HG02885 (cell line): ENCODE measurements at regions not wholly inside any gene's neighbourhood (a gene's known extent, or its start where the extent isn't known, plus 50 kb on each side); places are given as distances from the start of the nearest gene placed in this dataset.
"Not testable (repeated sequence)": the region's sequence is repeated elsewhere in the genome, so short reads cannot be mapped to it uniquely, and the experiment has no call there.

Experiments used
- ATAC-seq: cut with Tn5 transposase; IDR thresholded peaks from one replicate; pipeline ENCODE4 v1.9.1; 2021; ENCODE audit warnings: mild to moderate bottlenecking; ENCODE audit not compliant: unreplicated experiment, poor library complexity

- no peak for ATAC-seq
These were observed 241.6 kb downstream of the CDK5RAP2 start for GRCh38 chr9:120338340-120338739.

- no peak for ATAC-seq
These were observed 242.8 kb downstream of the CDK5RAP2 start for GRCh38 chr9:120337131-120337530.

- no peak for ATAC-seq
These were observed 243.2 kb downstream of the CDK5RAP2 start for GRCh38 chr9:120336753-120337090.

GRCh38 chr9:120336021-120336752 is 243.8 kb downstream of the CDK5RAP2 start:
- no peak for ATAC-seq

GRCh38 chr9:120331913-120332312 is 248.1 kb downstream of the CDK5RAP2 start:
- no peak for ATAC-seq

- ATAC-seq, result no peak
These were observed 249.9 kb downstream of the CDK5RAP2 start for GRCh38 chr9:120330031-120330430.

GRCh38 chr9:120327322-120327721 is 252.6 kb downstream of the CDK5RAP2 start:
- ATAC-seq, result no peak

GRCh38 chr9:120326049-120326693 is 253.8 kb downstream of the CDK5RAP2 start:
- no peak for ATAC-seq

GRCh38 chr9:120324996-120325642 is 254.8 kb downstream of the CDK5RAP2 start:
- ATAC-seq, result peak; percentile 56

GRCh38 chr9:120324461-120324860 is 255.5 kb downstream of the CDK5RAP2 start:
- no peak for ATAC-seq

- ATAC-seq, result no peak
These were observed 256.8 kb downstream of the CDK5RAP2 start for GRCh38 chr9:120323125-120323524.

GRCh38 chr9:120319452-120319851 is 260.5 kb downstream of the CDK5RAP2 start:
- no peak for ATAC-seq

- ATAC-seq, result no peak
These were observed 264.8 kb downstream of the CDK5RAP2 start for GRCh38 chr9:120315154-120315553.

- ATAC-seq, result no peak
These were observed 267.9 kb downstream of the CDK5RAP2 start for GRCh38 chr9:120312031-120312430.

GRCh38 chr9:120310035-120310434 is 269.9 kb downstream of the CDK5RAP2 start:
- ATAC-seq, result no peak

GRCh38 chr9:120308495-120308894 is 271.5 kb downstream of the CDK5RAP2 start:
- ATAC-seq, result no peak

GRCh38 chr9:120307599-120307998 is 272.4 kb downstream of the CDK5RAP2 start:
- ATAC-seq, result no peak

GRCh38 chr9:120306561-120306960 is 273.4 kb downstream of the CDK5RAP2 start:
- no peak for ATAC-seq

GRCh38 chr9:120306088-120306487 is 273.9 kb downstream of the CDK5RAP2 start:
- no peak for ATAC-seq

GRCh38 chr9:120304896-120305295 is 275.1 kb downstream of the CDK5RAP2 start:
- ATAC-seq, result not testable (repeated sequence)

- ATAC-seq, result no peak
These were observed 276.4 kb downstream of the CDK5RAP2 start for GRCh38 chr9:120303519-120303918.

- ATAC-seq, result no peak
These were observed 280.2 kb downstream of the CDK5RAP2 start for GRCh38 chr9:120299785-120300184.
